SK-N-MC (cell line): ENCODE measurements at regions not wholly inside any gene's neighbourhood (a gene's known extent, or its start where the extent isn't known, plus 50 kb on each side); places are given as distances from the start of the nearest gene placed in this dataset.
"Not testable (repeated sequence)": the region's sequence is repeated elsewhere in the genome, so short reads cannot be mapped to it uniquely, and the experiment has no call there.

Source experiments
- DNase-seq: peaks from one replicate; pipeline ENCODE4 v3.0.0-alpha.2; 2011; ENCODE audit warnings: low read depth, low spot score
- H3K27ac ChIP-seq: fragments of 200-600 bp; sonication (generic); 2 replicates; pipeline ENCODE4 v1.5.1; 2016; ENCODE audit warnings: mixed run types
- H3K36me3 ChIP-seq: fragments of 200-600 bp; sonication (generic); 2 replicates; pipeline ENCODE4 v1.6.1; 2017; ENCODE audit warnings: antibody characterized with exemption, low read length, mixed read lengths; ENCODE audit not compliant: insufficient read depth
- H3K4me3 ChIP-seq: fragments of 200-600 bp; sonication (generic); 2 replicates; pipeline ENCODE4 v1.5.1; 2016
- H3K9ac ChIP-seq: fragments of 200-600 bp; sonication (generic); 2 replicates; pipeline ENCODE4 v1.8.0; 2017; ENCODE audit warnings: mixed run types, mixed read lengths; ENCODE audit not compliant: insufficient read length
- H3K9me3 ChIP-seq: fragments of 200-600 bp; sonication (generic); 2 replicates; pipeline ENCODE4 v1.6.1; 2017; ENCODE audit warnings: low read depth, mild to moderate bottlenecking, antibody characterized with exemption, low read length, moderate library complexity, mixed read lengths
- EZH2 ChIP-seq: fragments of 200-600 bp; sonication (generic); IDR thresholded peaks from one replicate; pipeline ENCODE4 v1.6.1; 2017; ENCODE audit warnings: antibody characterized with exemption
- FOXP2 ChIP-seq: optimal IDR thresholded peaks from 2 replicates; pipeline ENCODE3; 2011; ENCODE audit warnings: mild to moderate bottlenecking, moderate library complexity; ENCODE audit not compliant: insufficient read depth; ENCODE audit errors: extremely low read length, control extremely low read depth
- POLR2AphosphoS5 ChIP-seq: IDR thresholded peaks from 2 replicates; pipeline ENCODE4 v1.6.1; 2012; ENCODE audit warnings: mild to moderate bottlenecking, low read depth, low read length, borderline replicate concordance

DNA sequence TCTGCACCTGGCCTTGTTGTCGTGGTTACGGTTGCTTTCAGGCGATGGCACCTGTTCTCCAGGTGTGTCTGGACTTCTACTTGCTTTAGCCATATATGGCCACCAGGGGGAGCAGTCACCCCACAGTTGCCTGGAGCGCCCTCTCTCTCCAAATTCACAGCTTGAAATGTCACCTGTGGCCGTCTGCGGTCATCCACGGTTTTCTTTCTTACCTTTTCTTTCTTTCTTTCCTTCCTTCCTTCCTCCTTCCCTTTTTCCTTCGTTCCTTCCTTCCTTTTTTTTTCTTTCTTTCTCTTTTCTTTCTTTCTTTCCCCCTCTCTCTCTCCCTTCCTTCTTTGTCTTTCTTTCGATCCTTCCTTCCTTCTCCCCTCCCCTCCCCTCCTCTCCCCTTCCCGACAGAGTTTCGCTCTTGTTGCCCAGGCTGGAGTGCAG, 150.5 kb upstream of the VKORC1L1 start:
- Histone ChIP-seq H3K36me3 (no peaks in the 10 kb centered on the region), H3K27ac (no peak overlapping the region), H3K4me3 (no peak overlapping the region), H3K9me3 (no peaks in the 10 kb centered on the region), H3K9ac (no peak overlapping the region)
- no peak for DNase-seq
- TF ChIP-seq FOXP2 (no peak), POLR2AphosphoS5 (no peak), EZH2 (no peak)

DNA sequence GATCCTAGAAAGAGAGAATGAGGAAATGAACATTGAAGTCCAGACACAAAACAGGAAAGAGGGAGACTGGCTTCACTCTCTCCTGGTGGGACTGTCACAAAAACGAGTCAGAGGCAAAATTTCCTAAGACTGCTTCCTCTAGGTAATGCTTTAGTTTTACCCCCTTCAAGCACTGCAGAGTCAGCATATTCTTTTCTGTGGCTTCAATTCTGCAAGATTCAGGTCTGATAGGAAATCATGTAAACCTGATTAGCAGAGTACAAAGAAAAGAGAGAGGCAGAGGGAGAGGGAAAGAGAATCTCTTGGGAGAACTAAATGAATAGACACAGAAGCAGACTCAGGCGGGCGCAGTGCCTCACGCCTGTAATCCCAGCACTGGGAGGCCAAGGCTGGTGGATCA, 145.7 kb upstream of the VKORC1L1 start:
- H3K36me3 ChIP-seq, H3K9ac ChIP-seq, DNase-seq, H3K4me3 ChIP-seq, H3K9me3 ChIP-seq, H3K27ac ChIP-seq: not testable (repeated sequence)

DNA sequence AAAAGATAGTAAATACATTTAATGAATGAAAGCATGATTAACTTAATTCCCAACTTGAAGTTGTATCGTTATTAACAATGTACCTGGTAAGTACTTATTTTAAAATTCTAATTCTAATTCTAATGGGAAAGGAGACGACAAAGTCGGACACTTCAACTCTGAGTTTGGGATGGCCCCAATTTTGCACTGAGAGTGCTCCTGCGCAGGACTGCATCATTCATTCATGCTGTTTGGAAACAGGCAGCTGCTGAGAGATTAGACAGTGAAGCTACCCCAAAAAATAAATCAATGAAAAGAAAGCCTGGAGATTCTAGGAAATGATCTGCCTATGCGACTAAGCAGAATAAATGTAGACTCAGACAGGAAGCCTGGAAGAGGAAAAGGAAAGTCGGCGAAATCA, 141.7 kb upstream of the VKORC1L1 start:
- no peak overlapping the region for H3K4me3 ChIP-seq
- no peak for TF ChIP-seq EZH2
- no peak for TF ChIP-seq FOXP2
- TF ChIP-seq POLR2AphosphoS5 = no peak
- no peaks in the 10 kb centered on the region for H3K36me3 ChIP-seq
- DNase-seq = no peak
- H3K9me3 ChIP-seq = no peaks in the 10 kb centered on the region
- H3K9ac ChIP-seq = no peak overlapping the region
- H3K27ac ChIP-seq = no peak overlapping the region

DNA sequence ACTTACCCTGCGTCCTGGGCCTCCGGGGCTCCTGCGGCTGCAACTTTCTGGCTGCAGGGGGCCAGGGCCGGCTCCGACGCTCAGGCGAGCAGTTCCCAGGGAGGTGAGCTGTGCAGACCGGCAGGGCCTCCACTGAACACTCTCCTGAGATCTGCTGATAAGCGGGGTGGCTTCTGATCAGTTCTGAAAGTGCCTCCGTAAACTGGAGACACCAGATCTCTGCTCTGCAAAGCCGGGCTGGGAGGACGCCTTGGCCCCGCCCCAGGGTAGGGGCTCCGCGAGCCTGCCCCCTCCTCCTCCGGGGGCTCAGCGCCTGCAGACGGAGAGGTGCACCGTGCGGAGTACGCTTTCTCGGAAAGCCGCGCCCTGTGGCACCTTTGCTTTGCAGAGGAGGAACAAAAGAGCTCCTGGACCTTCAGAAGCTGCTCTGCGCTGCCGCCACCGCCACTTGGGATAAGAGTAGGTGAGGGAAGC, 141.3 kb upstream of the VKORC1L1 start:
- Histone ChIP-seq H3K9me3 (no peaks in the 10 kb centered on the region), H3K9ac (no peak overlapping the region), H3K4me3 (no peak overlapping the region), H3K27ac (no peak overlapping the region), H3K36me3 (no peaks in the 10 kb centered on the region)
- TF ChIP-seq FOXP2 = no peak
- TF ChIP-seq EZH2 = no peak
- no peak for TF ChIP-seq POLR2AphosphoS5
- DNase-seq = no peak

DNA sequence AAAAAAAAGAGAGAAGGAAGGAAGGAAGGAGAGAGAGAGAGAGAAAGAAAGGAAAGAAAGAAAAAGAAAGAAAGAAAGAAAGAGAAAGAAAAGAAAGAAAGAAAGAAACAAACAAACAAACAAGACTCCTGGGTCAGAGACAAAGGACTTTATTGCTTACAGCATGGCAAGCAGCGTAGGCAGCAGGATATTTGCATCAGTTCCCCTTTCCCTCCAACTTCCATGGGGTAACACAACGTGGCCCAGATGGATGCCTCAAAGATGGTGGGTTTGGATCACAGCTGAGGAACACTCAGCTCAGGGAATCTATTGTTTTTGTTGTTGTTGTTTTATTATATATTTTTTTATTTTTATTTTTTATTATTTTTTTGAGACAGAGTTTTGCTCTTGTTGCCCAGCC, 128.5 kb upstream of the VKORC1L1 start:
- Histone ChIP-seq H3K9ac (no peak overlapping the region), H3K9me3 (no peaks in the 10 kb centered on the region), H3K36me3 (no peaks in the 10 kb centered on the region), H3K4me3 (no peak overlapping the region), H3K27ac (no peak overlapping the region)
- DNase-seq = no peak
- TF ChIP-seq EZH2 = no peak
- no peak for TF ChIP-seq POLR2AphosphoS5
- no peak for TF ChIP-seq FOXP2

DNA sequence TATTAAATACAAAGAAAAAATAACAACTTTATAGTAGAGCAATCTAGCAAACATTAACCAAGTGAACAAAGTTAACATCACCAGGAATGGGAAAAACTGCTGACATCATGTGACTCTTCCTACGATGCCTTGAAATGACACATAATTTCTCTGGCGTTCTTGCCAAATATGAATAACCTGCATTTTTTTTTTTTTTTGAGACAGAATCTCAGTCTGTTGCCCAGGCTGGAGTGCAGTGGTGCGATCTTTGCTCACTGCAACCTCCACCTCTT, 126.5 kb upstream of the VKORC1L1 start:
- no peaks in the 10 kb centered on the region for H3K36me3 ChIP-seq
- no peak overlapping the region for H3K4me3 ChIP-seq
- H3K9me3 ChIP-seq = no peaks in the 10 kb centered on the region
- no peak overlapping the region for H3K9ac ChIP-seq
- TF ChIP-seq FOXP2 (no peak), POLR2AphosphoS5 (no peak), EZH2 (no peak)
- H3K27ac ChIP-seq = no peak overlapping the region
- DNase-seq = no peak

DNA sequence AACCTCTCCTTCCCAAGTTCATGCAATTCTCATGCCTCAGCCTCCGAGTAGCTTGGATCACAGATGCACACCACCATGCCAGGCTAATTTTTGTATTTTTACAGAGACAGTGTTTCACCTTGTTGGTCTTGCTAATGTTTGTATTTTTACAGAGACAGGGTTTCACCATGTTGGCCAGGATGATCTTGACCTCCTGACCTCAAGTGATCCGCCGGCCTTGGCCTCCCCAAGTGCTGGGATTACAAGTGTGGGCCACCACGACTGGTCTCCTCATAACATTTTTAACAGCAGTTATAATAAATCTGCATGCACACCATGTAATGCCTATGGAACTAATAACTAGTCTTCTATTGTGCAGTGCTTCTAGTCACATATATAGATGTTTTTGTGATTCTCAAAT, 123.8 kb upstream of the VKORC1L1 start:
- DNase-seq = no peak
- Histone ChIP-seq H3K36me3 (peaks cover 16% of the 10 kb centered on the region), H3K9me3 (no peaks in the 10 kb centered on the region), H3K4me3 (no peak overlapping the region), H3K27ac (no peak overlapping the region), H3K9ac (no peak overlapping the region)
- TF ChIP-seq EZH2 = no peak
- no peak for TF ChIP-seq POLR2AphosphoS5
- no peak for TF ChIP-seq FOXP2

DNA sequence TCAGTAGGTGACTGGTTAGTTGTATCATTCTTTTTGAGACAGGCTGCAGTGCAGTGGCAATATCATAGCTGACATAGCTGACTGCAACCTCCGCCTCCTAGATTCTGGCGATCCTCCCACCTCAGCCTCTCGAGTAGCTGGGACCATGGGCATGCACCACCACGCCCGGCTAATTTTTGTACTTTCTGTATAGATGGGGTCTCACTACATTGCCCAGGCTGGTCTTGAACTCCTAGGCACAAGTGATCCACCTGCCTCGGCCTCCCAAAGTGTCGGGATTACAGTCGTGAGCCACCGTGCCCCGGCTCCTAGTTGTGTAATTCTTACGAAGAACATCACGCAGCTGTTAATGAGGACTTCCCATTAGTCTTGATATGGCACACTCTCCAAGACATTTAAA, 123.4 kb upstream of the VKORC1L1 start:
- no peak overlapping the region for H3K9ac ChIP-seq
- no peak for TF ChIP-seq FOXP2
- TF ChIP-seq POLR2AphosphoS5 = no peak
- TF ChIP-seq EZH2 = no peak
- H3K9me3 ChIP-seq = no peaks in the 10 kb centered on the region
- peaks cover 18% of the 10 kb centered on the region for H3K36me3 ChIP-seq
- H3K27ac ChIP-seq = no peak overlapping the region
- DNase-seq = no peak
- no peak overlapping the region for H3K4me3 ChIP-seq

DNA sequence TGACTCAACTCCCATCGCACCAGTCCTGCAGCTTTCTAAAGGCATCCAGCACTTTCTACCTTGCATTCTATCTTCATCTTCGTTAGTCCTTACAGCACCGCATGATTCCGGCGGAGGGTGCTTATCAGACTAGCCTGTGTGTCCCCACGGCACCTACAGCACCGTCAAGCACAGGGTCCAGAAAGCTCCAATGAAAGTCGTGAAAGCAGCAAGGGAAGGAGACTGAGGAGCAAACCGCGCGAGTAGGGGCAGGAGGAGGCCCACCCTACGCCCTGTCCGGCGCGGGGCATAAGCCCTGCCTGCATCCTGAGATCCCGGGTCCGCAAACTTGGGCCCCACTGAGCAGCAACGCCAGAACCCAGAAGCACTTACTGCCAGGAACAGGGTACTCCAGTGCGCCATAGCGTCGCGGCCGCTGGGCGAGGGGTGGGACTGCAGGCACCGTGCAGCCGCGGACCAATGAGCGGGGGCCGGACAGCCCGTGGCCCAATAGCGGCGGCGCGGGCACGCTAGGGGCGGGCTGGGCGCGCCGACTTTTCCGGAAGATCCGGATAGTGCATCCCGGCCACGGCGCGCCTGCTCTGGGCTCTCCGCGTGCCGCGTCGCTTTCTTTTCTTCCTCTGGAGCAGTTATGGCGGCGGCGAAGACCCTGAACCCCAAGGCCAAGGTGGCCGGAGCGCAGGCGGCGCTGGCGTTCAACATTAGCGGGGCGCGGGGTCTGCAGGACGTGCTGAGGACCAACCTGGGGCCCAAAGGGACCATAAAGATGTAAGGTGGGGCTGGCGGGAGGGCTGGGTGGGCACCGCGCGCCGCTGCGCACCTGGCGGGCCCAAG, 122.1 kb upstream of the VKORC1L1 start:
- Histone ChIP-seq H3K4me3 (peak overlapping the region; percentile 99), H3K27ac (0 out of 2 replicates have a peak overlapping the region, but pooled peaks have one; percentile 31), H3K36me3 (peaks cover 28% of the 10 kb centered on the region), H3K9me3 (no peaks in the 10 kb centered on the region), H3K9ac (peak overlapping the region; percentile 90)
- DNase-seq = peak; percentile 16
- TF ChIP-seq FOXP2 = no peak
- TF ChIP-seq EZH2 = no peak
- peak; percentile 89 for TF ChIP-seq POLR2AphosphoS5

DNA sequence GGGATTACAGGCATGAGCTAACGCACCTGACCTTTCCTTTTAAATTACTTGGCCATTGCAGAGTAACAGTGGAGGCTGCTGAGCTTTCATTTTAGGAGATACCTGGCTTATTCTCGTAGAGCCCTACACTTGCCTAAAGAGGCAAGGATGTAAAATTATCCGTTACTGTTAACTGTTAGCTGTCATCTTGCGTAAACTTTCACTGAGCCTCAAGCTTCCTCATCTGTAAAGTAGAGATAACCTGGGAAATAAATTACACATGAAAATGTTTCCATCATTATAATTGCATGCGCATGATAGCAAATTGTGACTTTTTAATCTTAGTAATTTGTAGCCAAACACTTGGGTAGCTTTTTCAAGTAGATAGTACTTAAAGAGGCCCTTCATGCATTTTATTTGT, 118.8 kb upstream of the VKORC1L1 start:
- not testable (repeated sequence) for H3K9ac ChIP-seq, H3K27ac ChIP-seq, H3K4me3 ChIP-seq, DNase-seq, H3K9me3 ChIP-seq
- peaks cover 34% of the 10 kb centered on the region for H3K36me3 ChIP-seq

DNA sequence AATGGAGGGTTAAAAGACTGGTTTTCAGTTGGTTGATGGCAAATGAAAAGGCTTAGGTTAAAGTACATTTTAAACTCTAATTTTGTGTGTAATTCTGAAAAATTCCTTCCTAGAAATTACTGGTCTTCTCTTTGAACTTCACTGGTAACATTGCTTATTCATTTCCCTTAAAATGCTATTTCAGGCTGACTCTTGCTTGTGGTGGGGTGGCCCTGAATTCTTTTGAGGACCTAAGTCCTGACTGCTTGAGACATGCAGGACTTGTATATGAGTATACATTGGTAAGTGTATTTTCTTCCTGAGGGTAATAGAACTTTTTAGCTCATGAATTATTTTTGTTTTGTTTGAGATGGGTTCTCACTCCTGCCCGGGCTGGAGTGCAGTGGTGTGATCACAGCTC, 113.9 kb upstream of the VKORC1L1 start:
- not testable (repeated sequence) for DNase-seq, H3K9ac ChIP-seq, H3K27ac ChIP-seq, H3K4me3 ChIP-seq, H3K9me3 ChIP-seq
- H3K36me3 ChIP-seq = peaks cover 30% of the 10 kb centered on the region

DNA sequence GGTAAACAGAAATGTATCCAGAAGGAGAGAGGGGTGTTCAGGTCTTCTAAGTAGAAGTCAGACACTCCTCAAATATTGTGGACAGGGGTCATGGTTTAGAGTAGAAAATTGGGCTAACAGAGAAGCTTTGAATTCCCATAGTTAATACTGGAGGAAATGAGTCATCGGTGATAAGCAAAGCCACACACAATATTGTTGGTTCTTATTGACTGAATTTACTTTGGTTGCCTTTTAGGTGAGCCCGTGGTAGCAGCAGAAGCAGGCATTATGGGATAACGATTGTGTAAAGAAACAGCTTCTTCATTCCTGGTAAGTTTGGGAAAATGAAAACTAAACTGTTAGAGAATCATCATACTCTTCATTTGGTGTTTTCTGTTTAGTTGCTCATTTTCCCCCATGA, 110.2 kb upstream of the VKORC1L1 start:
- H3K36me3 ChIP-seq = peaks cover 11% of the 10 kb centered on the region
- H3K9ac ChIP-seq, H3K4me3 ChIP-seq, H3K27ac ChIP-seq, H3K9me3 ChIP-seq, DNase-seq: not testable (repeated sequence)
